NT2/D1 (cell line): ENCODE measurements at regions not wholly inside any gene's neighbourhood (a gene's known extent, or its start where the extent isn't known, plus 50 kb on each side); places are given as distances from the start of the nearest gene placed in this dataset.

Experiments
- DNase-seq: peaks from one replicate; pipeline ENCODE4 v3.0.0-alpha.2; 2011; ENCODE audit warnings: low read depth, low spot score
- H3K27me3 ChIP-seq: 2 replicates; pipeline ENCODE4 v1.6.0; 2011; ENCODE audit warnings: mild to moderate bottlenecking; ENCODE audit not compliant: insufficient read length, insufficient read depth
- H3K36me3 ChIP-seq: 2 replicates; pipeline ENCODE4 v1.6.1; 2011; ENCODE audit warnings: mild to moderate bottlenecking, low read length, mixed read lengths; ENCODE audit not compliant: insufficient read depth, insufficient read length
- H3K4me1 ChIP-seq: 2 replicates; pipeline ENCODE4 v1.5.1; 2011; ENCODE audit not compliant: insufficient read depth, insufficient read length
- H3K4me3 ChIP-seq: 2 replicates; pipeline ENCODE4 v1.5.1; 2011; ENCODE audit warnings: low read depth; ENCODE audit not compliant: insufficient read length
- H3K9ac ChIP-seq: 2 replicates; pipeline ENCODE4 v1.6.0; 2011; ENCODE audit warnings: low read depth; ENCODE audit not compliant: insufficient read length
- H3K9me3 ChIP-seq: 2 replicates; pipeline ENCODE4 v1.5.1; 2011; ENCODE audit warnings: mild to moderate bottlenecking, low read length; ENCODE audit not compliant: insufficient read depth
- SUZ12 ChIP-seq: IDR thresholded peaks from 2 replicates; pipeline ENCODE4 v1.6.1; 2011; ENCODE audit not compliant: insufficient read length, insufficient read depth; ENCODE audit errors: extremely low read depth
- YY1 ChIP-seq: IDR thresholded peaks from 2 replicates; pipeline ENCODE4 v1.6.1; 2011; ENCODE audit not compliant: insufficient read length, insufficient read depth
- ZNF274 ChIP-seq: IDR thresholded peaks from 2 replicates; pipeline ENCODE4 v1.6.1; 2011; ENCODE audit warnings: mild to moderate bottlenecking, low read depth, low read length

DNA sequence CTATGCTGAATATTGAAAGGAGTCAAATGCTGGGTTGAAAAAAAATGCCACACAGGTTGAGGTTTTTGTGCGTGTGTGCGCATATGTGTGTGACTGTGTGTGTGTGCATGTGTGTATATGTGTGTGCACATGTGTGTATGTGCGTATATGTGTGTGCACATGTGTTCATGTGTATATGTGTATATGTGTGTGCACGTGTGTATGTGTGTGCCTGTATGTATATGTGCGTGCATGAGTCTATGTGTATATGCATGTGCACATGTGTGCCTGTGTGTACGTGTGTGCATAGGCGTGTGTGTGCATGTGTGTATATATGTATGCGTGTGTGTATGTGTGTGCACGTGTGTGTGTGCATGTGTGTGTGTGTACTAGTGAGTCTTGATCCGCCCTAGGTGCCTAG lies 655.7 kb downstream of the AACS start:
- H3K4me1 ChIP-seq: no peaks in the 10 kb centered on the region
- H3K36me3 ChIP-seq: no peaks in the 10 kb centered on the region
- no peak overlapping the region for H3K4me3 ChIP-seq
- no peak for DNase-seq
- TF ChIP-seq ZNF274 (no peak), YY1 (no peak), SUZ12 (no peak)
- H3K9me3 ChIP-seq: peaks cover 28% of the 10 kb centered on the region; the same call in 1 of the 2 replicates
- H3K27me3 ChIP-seq: peaks cover 21% of the 10 kb centered on the region
- H3K9ac ChIP-seq: no peak overlapping the region

DNA sequence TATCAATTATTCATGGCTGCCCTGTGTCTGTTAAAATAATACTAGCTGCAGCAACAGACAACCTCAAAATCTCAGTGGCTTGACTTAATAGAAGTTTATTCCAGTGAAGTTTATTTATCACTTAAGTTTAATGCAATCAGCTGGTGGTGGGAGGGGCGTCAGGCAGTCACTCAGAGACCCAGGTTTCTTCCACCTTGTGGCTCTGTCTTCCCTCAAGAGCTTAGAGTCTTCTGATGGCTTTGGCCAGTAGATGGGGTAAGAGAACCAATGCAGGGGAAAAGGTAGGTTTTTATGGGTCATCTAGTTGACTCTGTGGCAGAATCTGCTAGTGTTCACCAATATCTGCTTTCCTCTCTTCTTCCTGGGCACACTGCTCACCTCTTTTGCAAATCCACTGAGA lies 668.9 kb downstream of the AACS start:
- no peak overlapping the region for H3K9ac ChIP-seq
- TF ChIP-seq ZNF274 (no peak), YY1 (no peak), SUZ12 (no peak)
- peaks cover 19% of the 10 kb centered on the region for H3K9me3 ChIP-seq
- no peaks in the 10 kb centered on the region for H3K4me1 ChIP-seq
- no peaks in the 10 kb centered on the region for H3K27me3 ChIP-seq
- no peaks in the 10 kb centered on the region for H3K36me3 ChIP-seq
- no peak overlapping the region for H3K4me3 ChIP-seq
- peak; percentile 18 for DNase-seq

DNA sequence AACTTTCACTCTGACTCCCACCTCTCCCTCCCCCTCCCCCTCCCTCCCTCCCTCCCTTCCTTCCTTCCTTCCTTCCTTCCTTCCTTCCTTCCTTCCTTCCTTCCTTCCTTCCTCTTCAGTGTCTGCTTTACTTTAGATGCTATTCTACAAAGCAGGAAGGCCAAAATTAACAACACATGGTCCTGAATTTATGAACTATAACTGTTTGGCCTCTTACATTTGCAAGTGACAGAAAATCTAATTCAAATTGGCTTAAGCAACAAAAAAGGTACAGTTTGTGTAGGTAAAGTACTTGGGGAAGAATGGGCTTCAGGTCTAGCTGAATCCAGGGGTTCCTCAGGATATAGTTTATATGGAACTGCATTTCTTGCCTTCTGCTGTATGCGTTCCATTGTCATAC lies 673.0 kb downstream of the AACS start:
- Histone ChIP-seq H3K36me3 (no peaks in the 10 kb centered on the region), H3K4me3 (no peak overlapping the region), H3K4me1 (no peaks in the 10 kb centered on the region), H3K9me3 (peaks cover 12% of the 10 kb centered on the region), H3K9ac (no peak overlapping the region), H3K27me3 (no peaks in the 10 kb centered on the region)
- TF ChIP-seq YY1 (no peak), SUZ12 (no peak), ZNF274 (no peak)
- DNase-seq: no peak

GRCh38 chr12:125742413-125742812 lies 677.2 kb downstream of the AACS start:
- no peak for DNase-seq
- Histone ChIP-seq H3K9me3 (no peaks in the 10 kb centered on the region), H3K36me3 (no peaks in the 10 kb centered on the region), H3K4me1 (no peaks in the 10 kb centered on the region), H3K27me3 (no peaks in the 10 kb centered on the region), H3K9ac (no peak overlapping the region), H3K4me3 (no peak overlapping the region)
- no peak for TF ChIP-seq ZNF274
- TF ChIP-seq SUZ12: no peak
- TF ChIP-seq YY1: no peak

DNA sequence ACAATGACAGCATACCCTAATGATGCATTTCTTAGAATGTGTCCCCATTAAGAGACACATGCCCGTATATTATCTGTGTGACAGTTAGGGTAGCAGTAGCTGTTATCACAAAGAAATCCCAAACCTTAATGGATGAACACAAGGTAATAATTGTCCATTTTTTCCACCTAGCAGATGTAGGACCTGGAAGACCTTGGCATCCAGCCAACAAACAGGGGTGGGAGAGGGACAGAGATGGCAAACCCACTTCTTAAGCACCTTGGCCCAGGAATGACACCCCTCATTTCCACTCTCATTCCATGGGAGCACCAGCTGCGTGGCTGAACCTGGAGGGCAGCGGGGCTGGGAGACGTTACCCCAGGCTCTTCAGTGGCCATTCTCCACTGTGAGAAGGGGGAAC lies 679.0 kb downstream of the AACS start:
- Histone ChIP-seq H3K9me3 (peaks cover 7% of the 10 kb centered on the region; the same call in 1 of the 2 replicates), H3K27me3 (no peaks in the 10 kb centered on the region), H3K4me3 (no peak overlapping the region), H3K9ac (no peak overlapping the region), H3K36me3 (no peaks in the 10 kb centered on the region), H3K4me1 (no peaks in the 10 kb centered on the region)
- no peak for DNase-seq
- TF ChIP-seq ZNF274: no peak
- no peak for TF ChIP-seq YY1
- TF ChIP-seq SUZ12: no peak

DNA sequence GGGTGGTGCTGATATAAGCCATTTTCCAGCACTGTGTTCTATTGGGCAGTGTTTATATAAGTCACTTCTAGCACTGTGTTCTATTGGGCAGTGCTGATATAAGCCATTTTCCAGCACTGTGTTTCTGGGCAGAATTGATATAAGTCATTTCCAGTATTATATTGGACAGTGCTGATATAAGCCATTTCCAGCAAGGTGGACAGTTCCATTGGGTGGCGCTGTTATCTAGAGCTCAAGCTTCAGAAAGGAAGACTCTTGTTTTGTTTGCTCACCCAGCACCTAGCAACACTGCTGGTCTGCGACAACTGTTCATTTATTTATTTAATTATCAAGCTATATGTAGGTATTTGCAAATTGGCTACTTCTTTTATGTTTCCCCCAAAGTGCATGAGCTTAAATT lies 690.3 kb downstream of the AACS start:
- Histone ChIP-seq H3K9ac (no peak overlapping the region), H3K27me3 (no peaks in the 10 kb centered on the region)
- no peak for TF ChIP-seq YY1
- TF ChIP-seq ZNF274: no peak
- TF ChIP-seq SUZ12: no peak

DNA sequence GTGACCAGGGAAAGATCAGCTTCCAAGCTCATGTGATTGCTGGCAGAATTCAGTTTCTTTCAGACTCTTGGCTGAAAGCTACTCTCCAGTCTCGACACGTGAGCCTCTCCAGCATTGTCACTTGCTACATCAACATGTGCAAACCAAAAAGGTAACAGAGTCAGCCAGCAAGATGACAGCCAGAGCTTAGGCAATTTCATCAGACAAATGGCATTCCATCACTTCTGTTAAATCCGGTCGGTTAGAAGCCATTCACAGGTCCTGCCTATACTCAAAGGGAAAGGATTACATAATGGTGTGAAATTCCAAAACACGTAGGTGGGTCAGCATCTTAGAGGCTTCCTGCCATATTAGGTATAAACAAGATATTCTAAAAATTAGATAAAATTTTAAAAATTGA lies 700.9 kb downstream of the AACS start:
- no peaks in the 10 kb centered on the region for H3K4me1 ChIP-seq
- H3K9ac ChIP-seq: no peak overlapping the region
- no peak for TF ChIP-seq SUZ12
- TF ChIP-seq YY1: no peak
- TF ChIP-seq ZNF274: no peak
- no peak for DNase-seq
- H3K27me3 ChIP-seq: no peaks in the 10 kb centered on the region
- H3K4me3 ChIP-seq: no peak overlapping the region
- no peaks in the 10 kb centered on the region for H3K36me3 ChIP-seq
- H3K9me3 ChIP-seq: no peaks in the 10 kb centered on the region

More for the DNA sequence above, 690.3 kb downstream of the AACS start:
- H3K9me3 ChIP-seq: no peaks in the 10 kb centered on the region
- no peak for DNase-seq
- no peak overlapping the region for H3K4me3 ChIP-seq
- no peaks in the 10 kb centered on the region for H3K36me3 ChIP-seq
- H3K4me1 ChIP-seq: no peaks in the 10 kb centered on the region
